ENCODE measurements at regions not wholly inside any gene's neighbourhood (a gene's known extent, or its start where the extent isn't known, plus 50 kb on each side); places are given as distances from the start of the nearest gene placed in this dataset.

- DNase-seq = no peak
- intact Hi-C loops (cut with micrococcal nuclease) = no loop called here
- no peaks in the 10 kb centered on the region for H3K27me3 ChIP-seq (ENCODE audit: low read depth)
- H3K9me3 ChIP-seq (replicated peaks) = peaks cover 19% of the 10 kb centered on the region
- no peak overlapping the region for H3K4me3 ChIP-seq
- H3K36me3 ChIP-seq = no peaks in the 10 kb centered on the region
- H3K4me1 ChIP-seq = no peaks in the 10 kb centered on the region
- TF ChIP-seq CTCF (IDR thresholded peaks at IDR 0.05; ENCODE audit: borderline replicate concordance) = no peak
- no peak overlapping the region for H3K27ac ChIP-seq (replicated peaks)
Measured at GRCh38 chr6:117050301-117050700, 173.3 kb downstream of the RFX6 start.

GRCh38 chr6:117072134-117072533 is 193.2 kb upstream of the VGLL2 start:
- H3K27ac ChIP-seq (replicated peaks) = no peak overlapping the region
- H3K4me1 ChIP-seq = peaks cover 14% of the 10 kb centered on the region
- H3K36me3 ChIP-seq = no peaks in the 10 kb centered on the region
- peak; percentile 51 for DNase-seq
- intact Hi-C loops (cut with micrococcal nuclease) = no loop called here
- no peak for TF ChIP-seq CTCF (IDR thresholded peaks at IDR 0.05; ENCODE audit: borderline replicate concordance)
- no peak overlapping the region for H3K4me3 ChIP-seq
- H3K9me3 ChIP-seq (replicated peaks) = no peaks in the 10 kb centered on the region
- H3K27me3 ChIP-seq (ENCODE audit: low read depth) = no peaks in the 10 kb centered on the region

- no peak for DNase-seq
- no peaks in the 10 kb centered on the region for H3K27me3 ChIP-seq (ENCODE audit: low read depth)
- no peak overlapping the region for H3K27ac ChIP-seq (replicated peaks)
- peaks cover 14% of the 10 kb centered on the region for H3K4me1 ChIP-seq
- H3K4me3 ChIP-seq = no peak overlapping the region
- no peaks in the 10 kb centered on the region for H3K36me3 ChIP-seq
- TF ChIP-seq CTCF (IDR thresholded peaks at IDR 0.05; ENCODE audit: borderline replicate concordance) = no peak
- no peaks in the 10 kb centered on the region for H3K9me3 ChIP-seq (replicated peaks)
- intact Hi-C loops (cut with micrococcal nuclease) = no loop called here
Measured at GRCh38 chr6:117072781-117073180, 192.6 kb upstream of the VGLL2 start.

GRCh38 chr6:117074672-117075071 is 190.7 kb upstream of the VGLL2 start:
- Histone ChIP-seq H3K4me1 (peaks cover 14% of the 10 kb centered on the region), H3K27me3 (ENCODE audit: low read depth) (no peaks in the 10 kb centered on the region), H3K9me3 (replicated peaks) (no peaks in the 10 kb centered on the region), H3K27ac (replicated peaks) (no peak overlapping the region), H3K4me3 (no peak overlapping the region), H3K36me3 (no peaks in the 10 kb centered on the region)
- no peak for TF ChIP-seq CTCF (IDR thresholded peaks at IDR 0.05; ENCODE audit: borderline replicate concordance)
- DNase-seq = no peak
- intact Hi-C loops (cut with micrococcal nuclease) = no loop called here

- no peak overlapping the region for H3K27ac ChIP-seq (replicated peaks)
- no peak for TF ChIP-seq CTCF (IDR thresholded peaks at IDR 0.05; ENCODE audit: borderline replicate concordance)
- H3K36me3 ChIP-seq = no peaks in the 10 kb centered on the region
- intact Hi-C loops (cut with micrococcal nuclease) = no loop called here
- H3K27me3 ChIP-seq (ENCODE audit: low read depth) = no peaks in the 10 kb centered on the region
- no peak for DNase-seq
- H3K4me1 ChIP-seq = peaks cover 14% of the 10 kb centered on the region
- no peak overlapping the region for H3K4me3 ChIP-seq
- H3K9me3 ChIP-seq (replicated peaks) = no peaks in the 10 kb centered on the region
Measured at GRCh38 chr6:117075218-117075617, 190.1 kb upstream of the VGLL2 start.

GRCh38 chr6:117076076-117076475 is 189.3 kb upstream of the VGLL2 start:
- intact Hi-C loops (cut with micrococcal nuclease) = no loop called here
- no peak for DNase-seq

More at GRCh38 chr6:117076076-117076475, 189.3 kb upstream of the VGLL2 start:
- Histone ChIP-seq H3K36me3 (no peaks in the 10 kb centered on the region), H3K4me1 (peaks cover 14% of the 10 kb centered on the region), H3K4me3 (no peak overlapping the region), H3K27ac (replicated peaks) (no peak overlapping the region), H3K9me3 (replicated peaks) (no peaks in the 10 kb centered on the region), H3K27me3 (ENCODE audit: low read depth) (no peaks in the 10 kb centered on the region)
- TF ChIP-seq CTCF (IDR thresholded peaks at IDR 0.05; ENCODE audit: borderline replicate concordance) = no peak

All from left ventricle myocardium inferior (tissue), 1 donor.